Testis (tissue), 2 donors: ENCODE measurements at regions not wholly inside any gene's neighbourhood (a gene's known extent, or its start where the extent isn't known, plus 50 kb on each side); places are given as distances from the start of the nearest gene placed in this dataset.

Source experiments
- DNase-seq: peaks from one replicate; pipeline ENCODE4 v3.0.0-alpha.2; 2019
- H3K27ac ChIP-seq, 2 donors: fragments of 200-600 bp; sonication (generic); one replicate each; pipeline ENCODE4 v1.5.1; 2019
- H3K27me3 ChIP-seq: fragments of 200-600 bp; sonication (generic); one replicate; pipeline ENCODE4 v1.5.1; 2019
- H3K36me3 ChIP-seq: fragments of 200-600 bp; sonication (generic); one replicate; pipeline ENCODE4 v1.5.1; 2017; ENCODE audit warnings: low read depth; ENCODE audit errors: missing control alignments
- H3K4me1 ChIP-seq: fragments of 200-600 bp; sonication (generic); one replicate; pipeline ENCODE4 v1.5.1; 2019
- H3K4me3 ChIP-seq, 2 donors: fragments of 200-600 bp; sonication (generic); one replicate each; pipeline ENCODE4 v1.5.1; 2017 to 2019
- H3K9me3 ChIP-seq: fragments of 200-600 bp; sonication (generic); one replicate; pipeline ENCODE4 v1.5.1; 2017
- POLR2A ChIP-seq: fragments of 450-650 bp; IDR thresholded peaks from one replicate; pipeline ENCODE4 v1.6.1; 2017; ENCODE audit warnings: antibody characterized with exemption, mild to moderate bottlenecking, moderate library complexity
- WGBS, 2 donors: methylation state at CpG; one replicate each; pipeline ENCODE4 v1.1.5; 2018; 5-methylcytosine and 5-hydroxymethylcytosine counted together
- intact Hi-C: fragments of 100-400 bp; cut with DNase I; formaldehyde crosslinking; loops from one replicate; pipeline ENCODE4 v1.15.1; 2023; ENCODE audit warnings: low total_unique reads
- TF ChIP-seq, protein P1 (sequence below), 3 experiments: fragments of 450-650 bp in 2 of 3; fragments of 200-600 bp in 1 of 3; sonication (generic) in 1 of 3; IDR thresholded peaks; one replicate each; pipeline ENCODE4 v1.5.1; 2016 to 2019; ENCODE audit warnings: antibody characterized with exemption in 3 of 3, mild to moderate bottlenecking in 2 of 3, moderate library complexity in 1 of 3

DNA sequence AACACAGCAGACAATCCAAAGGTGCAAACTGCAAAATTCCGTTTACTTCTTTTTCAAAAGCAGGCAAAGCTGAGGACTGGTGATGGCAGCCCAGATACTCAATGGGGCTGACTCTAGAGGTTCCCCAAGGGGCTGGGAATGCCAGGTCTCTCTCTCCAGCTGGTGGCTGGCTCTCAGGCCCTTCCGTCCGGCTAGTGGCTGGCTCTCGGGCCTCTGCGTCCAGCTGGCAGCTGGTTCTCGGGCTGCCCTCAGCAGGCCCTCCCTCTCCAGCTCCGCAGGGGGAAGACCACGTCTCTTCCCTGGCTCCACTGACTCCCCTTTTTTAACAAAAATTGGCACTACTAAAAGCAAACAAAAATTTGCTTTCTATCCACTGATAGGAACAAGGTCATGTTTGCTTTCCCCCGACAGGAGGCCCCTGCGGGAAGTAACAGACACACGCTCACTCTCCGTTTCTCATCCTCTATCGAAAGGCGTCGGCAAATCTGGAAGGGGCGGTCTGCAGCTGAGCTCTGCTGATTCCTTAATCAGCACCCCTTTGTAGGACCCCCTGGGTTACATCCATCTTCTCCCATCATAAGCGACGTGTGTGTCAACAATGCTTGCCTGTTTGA is 381.4 kb downstream of the BRD1 start:
- 51 to 52% methylated on average over 18 of the region's 18 CpGs for WGBS, 2 donors
- H3K27me3 ChIP-seq: no peaks in the 10 kb centered on the region
- H3K4me3 ChIP-seq: no peak overlapping the region
- no peaks in the 10 kb centered on the region for H3K4me1 ChIP-seq
- H3K36me3 ChIP-seq: no peaks in the 10 kb centered on the region
- no peak overlapping the region for H3K27ac ChIP-seq
- DNase-seq: no peak
- no peak for TF ChIP-seq POLR2A
- TF ChIP-seq, protein P1, sequence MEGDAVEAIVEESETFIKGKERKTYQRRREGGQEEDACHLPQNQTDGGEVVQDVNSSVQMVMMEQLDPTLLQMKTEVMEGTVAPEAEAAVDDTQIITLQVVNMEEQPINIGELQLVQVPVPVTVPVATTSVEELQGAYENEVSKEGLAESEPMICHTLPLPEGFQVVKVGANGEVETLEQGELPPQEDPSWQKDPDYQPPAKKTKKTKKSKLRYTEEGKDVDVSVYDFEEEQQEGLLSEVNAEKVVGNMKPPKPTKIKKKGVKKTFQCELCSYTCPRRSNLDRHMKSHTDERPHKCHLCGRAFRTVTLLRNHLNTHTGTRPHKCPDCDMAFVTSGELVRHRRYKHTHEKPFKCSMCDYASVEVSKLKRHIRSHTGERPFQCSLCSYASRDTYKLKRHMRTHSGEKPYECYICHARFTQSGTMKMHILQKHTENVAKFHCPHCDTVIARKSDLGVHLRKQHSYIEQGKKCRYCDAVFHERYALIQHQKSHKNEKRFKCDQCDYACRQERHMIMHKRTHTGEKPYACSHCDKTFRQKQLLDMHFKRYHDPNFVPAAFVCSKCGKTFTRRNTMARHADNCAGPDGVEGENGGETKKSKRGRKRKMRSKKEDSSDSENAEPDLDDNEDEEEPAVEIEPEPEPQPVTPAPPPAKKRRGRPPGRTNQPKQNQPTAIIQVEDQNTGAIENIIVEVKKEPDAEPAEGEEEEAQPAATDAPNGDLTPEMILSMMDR (IDR thresholded peaks at IDR 0.05): no peak
- intact Hi-C loops: no loop called here
- H3K9me3 ChIP-seq: no peaks in the 10 kb centered on the region

DNA sequence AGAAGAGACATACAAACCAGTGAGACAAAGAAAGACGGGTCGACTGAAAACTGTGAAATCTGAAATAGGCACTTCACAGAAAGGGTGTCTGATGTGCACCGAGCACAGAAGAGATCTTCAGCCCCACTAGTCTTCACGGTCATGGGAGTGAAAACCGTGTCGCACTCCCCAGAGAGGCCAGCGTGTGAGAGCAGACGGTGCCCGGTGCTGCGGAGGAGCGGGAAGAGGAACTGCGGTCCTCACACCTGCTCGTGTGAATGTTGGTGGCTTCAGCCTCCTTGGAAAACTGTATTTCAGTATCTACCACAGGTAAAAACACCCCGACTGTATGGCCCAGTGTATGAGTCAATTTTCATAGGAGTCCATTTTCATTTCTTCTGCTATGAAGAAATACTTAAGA is 382.9 kb downstream of the BRD1 start:
- Histone ChIP-seq H3K4me3 (no peak overlapping the region), H3K36me3 (no peaks in the 10 kb centered on the region), H3K4me1 (no peaks in the 10 kb centered on the region), H3K27ac (no peak overlapping the region), H3K9me3 (no peaks in the 10 kb centered on the region), H3K27me3 (no peaks in the 10 kb centered on the region)
- DNase-seq: no peak
- intact Hi-C loops: no loop called here
- TF ChIP-seq, protein P1 (IDR thresholded peaks at IDR 0.05): no peak
- no peak for TF ChIP-seq POLR2A
- WGBS, 2 donors: 86 to 92% methylated on average over 14 of the region's 14 CpGs

DNA sequence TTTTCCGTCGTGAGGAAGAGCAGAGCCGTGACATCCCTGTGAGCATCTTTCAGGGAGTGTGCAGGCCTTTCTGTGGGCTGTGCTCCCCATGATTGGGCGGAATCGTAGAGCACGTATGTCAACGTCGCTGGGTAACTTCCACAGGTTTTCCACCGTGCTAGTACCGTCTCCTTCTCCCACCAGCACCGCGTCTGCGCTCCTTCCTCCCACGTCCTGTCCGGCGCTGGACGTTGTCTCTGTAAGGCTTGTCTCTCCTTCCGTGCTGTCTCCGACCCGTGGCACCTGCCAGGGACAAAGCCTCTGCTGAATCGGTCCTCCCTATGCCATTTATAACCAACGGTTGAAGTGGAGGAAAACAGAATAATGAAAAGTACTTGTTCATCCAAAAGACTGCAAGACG is 386.7 kb downstream of the BRD1 start:
- no peak overlapping the region for H3K4me3 ChIP-seq
- intact Hi-C loops: no loop called here
- no peak overlapping the region for H3K27ac ChIP-seq
- H3K36me3 ChIP-seq: no peaks in the 10 kb centered on the region
- H3K9me3 ChIP-seq: no peaks in the 10 kb centered on the region
- H3K4me1 ChIP-seq: no peaks in the 10 kb centered on the region
- TF ChIP-seq POLR2A: no peak
- TF ChIP-seq, protein P1 (IDR thresholded peaks at IDR 0.05): no peak
- no peak for DNase-seq
- WGBS, 2 donors: 81 to 88% methylated on average over 23 of the region's 23 CpGs
- no peaks in the 10 kb centered on the region for H3K27me3 ChIP-seq

DNA sequence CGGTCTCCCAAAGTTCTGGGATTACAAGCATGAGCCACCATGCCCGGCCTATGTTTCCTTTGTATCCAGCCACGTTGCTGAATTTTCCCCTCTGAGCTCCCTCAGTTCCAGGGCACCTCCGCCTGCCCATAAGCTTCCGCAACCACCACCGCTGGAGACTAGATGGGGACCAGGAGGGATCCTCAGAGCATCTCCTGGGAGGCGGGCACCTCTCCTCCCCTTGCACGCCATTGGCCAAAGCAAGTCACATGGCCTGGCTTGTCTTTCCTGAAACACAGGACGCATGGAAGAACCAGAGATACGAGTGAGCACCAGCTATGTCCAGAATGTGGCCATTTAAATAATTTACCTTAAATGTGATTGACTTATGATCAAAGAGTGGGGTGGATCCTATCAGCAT is 388.3 kb downstream of the BRD1 start:
- Histone ChIP-seq H3K4me1 (no peaks in the 10 kb centered on the region), H3K27me3 (no peaks in the 10 kb centered on the region), H3K4me3 (no peak overlapping the region), H3K36me3 (no peaks in the 10 kb centered on the region), H3K9me3 (no peaks in the 10 kb centered on the region), H3K27ac (no peak overlapping the region)
- intact Hi-C loops: no loop called here
- 79 to 85% methylated on average over 6 to 10 of the region's 10 CpGs for WGBS, 2 donors
- TF ChIP-seq POLR2A: no peak
- TF ChIP-seq, protein P1 (IDR thresholded peaks at IDR 0.05): no peak
- DNase-seq: no peak

DNA sequence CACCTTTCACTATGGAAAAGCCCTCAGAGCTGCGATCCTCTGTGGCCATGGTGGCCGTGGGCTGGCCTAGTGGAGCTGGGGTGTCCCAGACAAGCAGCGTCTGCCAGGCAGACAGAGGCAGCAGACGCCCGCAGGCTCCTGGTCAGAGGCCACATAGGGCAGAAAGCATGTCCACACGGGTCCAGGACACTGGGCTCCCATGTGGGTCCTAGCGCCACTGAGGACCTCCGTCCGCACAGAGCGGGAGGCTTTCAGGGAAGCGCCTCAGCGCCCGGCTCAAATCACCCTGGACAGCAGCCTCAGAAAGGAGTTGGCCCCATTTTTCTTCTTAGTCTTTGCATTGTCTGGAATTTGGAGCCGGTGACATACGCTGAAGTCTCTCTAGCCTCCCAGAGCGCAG is 389.7 kb downstream of the BRD1 start:
- Histone ChIP-seq H3K36me3 (no peaks in the 10 kb centered on the region), H3K4me1 (no peaks in the 10 kb centered on the region), H3K27me3 (no peaks in the 10 kb centered on the region), H3K27ac (no peak overlapping the region), H3K4me3 (no peak overlapping the region), H3K9me3 (no peaks in the 10 kb centered on the region)
- TF ChIP-seq, protein P1 (IDR thresholded peaks at IDR 0.05): no peak
- TF ChIP-seq POLR2A: no peak
- intact Hi-C loops: no loop called here
- DNase-seq: no peak
- WGBS, 2 donors: 82 to 88% methylated on average over 7 to 16 of the region's 16 CpGs
